ENCODE measurements at regions not wholly inside any gene's neighbourhood (a gene's known extent, or its start where the extent isn't known, plus 50 kb on each side); places are given as distances from the start of the nearest gene placed in this dataset.

DNA sequence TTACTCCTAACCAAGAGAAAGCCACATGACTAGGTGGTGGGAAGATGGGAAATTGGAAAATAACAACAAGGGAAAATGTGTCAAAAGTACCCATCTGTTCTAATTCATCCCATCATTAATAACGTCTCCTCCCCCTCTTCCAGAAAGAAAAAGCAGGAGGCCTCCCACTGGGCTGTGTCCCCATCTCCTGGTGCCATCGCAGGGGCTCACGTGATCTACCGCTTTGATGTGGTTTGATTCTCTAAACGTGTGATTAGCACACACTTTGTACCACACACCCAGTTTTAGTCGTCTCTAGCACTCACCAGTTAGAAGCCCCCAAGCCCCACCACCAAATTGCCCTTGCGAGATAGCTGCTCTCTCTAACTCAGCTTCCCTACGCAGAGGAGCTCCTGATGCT, 353.6 kb downstream of the RRAGC start:
- no peaks in the 10 kb centered on the region for H3K9me3 ChIP-seq (ENCODE audit: low read length)
- H4K20me1 ChIP-seq (ENCODE audit: insufficient read depth): no peaks in the 10 kb centered on the region
- H3K79me2 ChIP-seq (replicated peaks; ENCODE audit: insufficient read depth, low read length): no peaks in the 10 kb centered on the region
- H3K4me3 ChIP-seq (ENCODE audit: low read length): no peak overlapping the region
- H3K36me3 ChIP-seq (ENCODE audit: insufficient read depth, low read length): no peaks in the 10 kb centered on the region
- no peaks in the 10 kb centered on the region for H3F3A ChIP-seq (ENCODE audit: insufficient read depth, low read length, poor library complexity, severe bottlenecking)
- no peak overlapping the region for H3K4me2 ChIP-seq (ENCODE audit: low read length)
- peak overlapping the region; percentile 14 for H3K9ac ChIP-seq (ENCODE audit: low read length)
- TF ChIP-seq SMC3 (conservative IDR thresholded peaks at IDR 0.05; ENCODE audit: poor library complexity): peak; percentile 19
- no peak for TF ChIP-seq EZH2 (IDR thresholded peaks at IDR 0.05; ENCODE audit: borderline replicate concordance, insufficient read depth, low read length, poor library complexity, severe bottlenecking)
- TF ChIP-seq MXI1 (conservative IDR thresholded peaks at IDR 0.05; ENCODE audit: poor library complexity, severe bottlenecking): no peak
- TF ChIP-seq, protein P1, sequence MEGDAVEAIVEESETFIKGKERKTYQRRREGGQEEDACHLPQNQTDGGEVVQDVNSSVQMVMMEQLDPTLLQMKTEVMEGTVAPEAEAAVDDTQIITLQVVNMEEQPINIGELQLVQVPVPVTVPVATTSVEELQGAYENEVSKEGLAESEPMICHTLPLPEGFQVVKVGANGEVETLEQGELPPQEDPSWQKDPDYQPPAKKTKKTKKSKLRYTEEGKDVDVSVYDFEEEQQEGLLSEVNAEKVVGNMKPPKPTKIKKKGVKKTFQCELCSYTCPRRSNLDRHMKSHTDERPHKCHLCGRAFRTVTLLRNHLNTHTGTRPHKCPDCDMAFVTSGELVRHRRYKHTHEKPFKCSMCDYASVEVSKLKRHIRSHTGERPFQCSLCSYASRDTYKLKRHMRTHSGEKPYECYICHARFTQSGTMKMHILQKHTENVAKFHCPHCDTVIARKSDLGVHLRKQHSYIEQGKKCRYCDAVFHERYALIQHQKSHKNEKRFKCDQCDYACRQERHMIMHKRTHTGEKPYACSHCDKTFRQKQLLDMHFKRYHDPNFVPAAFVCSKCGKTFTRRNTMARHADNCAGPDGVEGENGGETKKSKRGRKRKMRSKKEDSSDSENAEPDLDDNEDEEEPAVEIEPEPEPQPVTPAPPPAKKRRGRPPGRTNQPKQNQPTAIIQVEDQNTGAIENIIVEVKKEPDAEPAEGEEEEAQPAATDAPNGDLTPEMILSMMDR (IDR thresholded peaks at IDR 0.05; ENCODE audit: poor library complexity, severe bottlenecking): no peak
- no peak for TF ChIP-seq RAD21 (conservative IDR thresholded peaks at IDR 0.05)
- TF ChIP-seq TAF1 (IDR thresholded peaks at IDR 0.05; ENCODE audit: low read depth): no peak
- H3K9me2 ChIP-seq (ENCODE audit: insufficient read depth, low read length): no peaks in the 10 kb centered on the region
- no peaks in the 10 kb centered on the region for H3K27me3 ChIP-seq (ENCODE audit: insufficient read depth, low read depth, low read length)
- no peak overlapping the region for H2AFZ ChIP-seq (ENCODE audit: low read depth, low read length)
- peak overlapping the region; percentile 35 for H3K27ac ChIP-seq (ENCODE audit: low read length)

DNA sequence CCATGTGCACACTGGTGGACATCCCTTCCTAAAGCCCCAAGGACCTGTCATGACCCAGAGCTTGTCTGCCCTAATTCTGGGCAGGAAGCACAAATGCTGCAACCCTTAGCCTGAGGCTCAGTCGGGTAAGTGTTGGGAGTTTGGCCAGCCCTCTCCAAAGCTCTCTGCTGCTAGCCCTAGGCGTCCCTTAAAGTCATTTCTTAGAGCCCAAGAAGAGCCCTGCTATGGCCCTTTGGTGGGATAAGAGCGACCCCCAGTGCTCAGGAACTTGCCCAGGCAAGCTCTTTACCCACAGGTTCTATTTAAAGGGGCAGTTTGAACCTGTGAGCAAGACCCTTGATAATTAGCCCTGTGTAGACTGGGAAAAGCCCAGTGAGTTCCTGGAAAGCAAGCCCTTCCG, 356.8 kb downstream of the RRAGC start:
- no peaks in the 10 kb centered on the region for H3K9me3 ChIP-seq (ENCODE audit: low read length)
- H3K27ac ChIP-seq (ENCODE audit: low read length): no peak overlapping the region
- H3K36me3 ChIP-seq (ENCODE audit: insufficient read depth, low read length): no peaks in the 10 kb centered on the region
- no peak overlapping the region for H3K9ac ChIP-seq (ENCODE audit: low read length)
- H3K27me3 ChIP-seq (ENCODE audit: insufficient read depth, low read depth, low read length): no peaks in the 10 kb centered on the region
- no peak overlapping the region for H3K4me3 ChIP-seq (ENCODE audit: low read length)
- H3F3A ChIP-seq (ENCODE audit: insufficient read depth, low read length, poor library complexity, severe bottlenecking): no peaks in the 10 kb centered on the region
- H4K20me1 ChIP-seq (ENCODE audit: insufficient read depth): no peaks in the 10 kb centered on the region
- no peak overlapping the region for H3K4me2 ChIP-seq (ENCODE audit: low read length)
- no peaks in the 10 kb centered on the region for H3K79me2 ChIP-seq (replicated peaks; ENCODE audit: insufficient read depth, low read length)
- H3K9me2 ChIP-seq (ENCODE audit: insufficient read depth, low read length): no peaks in the 10 kb centered on the region
- H2AFZ ChIP-seq (ENCODE audit: low read depth, low read length): no peak overlapping the region
- no peak for TF ChIP-seq MXI1 (conservative IDR thresholded peaks at IDR 0.05; ENCODE audit: poor library complexity, severe bottlenecking)
- TF ChIP-seq, protein P2, sequence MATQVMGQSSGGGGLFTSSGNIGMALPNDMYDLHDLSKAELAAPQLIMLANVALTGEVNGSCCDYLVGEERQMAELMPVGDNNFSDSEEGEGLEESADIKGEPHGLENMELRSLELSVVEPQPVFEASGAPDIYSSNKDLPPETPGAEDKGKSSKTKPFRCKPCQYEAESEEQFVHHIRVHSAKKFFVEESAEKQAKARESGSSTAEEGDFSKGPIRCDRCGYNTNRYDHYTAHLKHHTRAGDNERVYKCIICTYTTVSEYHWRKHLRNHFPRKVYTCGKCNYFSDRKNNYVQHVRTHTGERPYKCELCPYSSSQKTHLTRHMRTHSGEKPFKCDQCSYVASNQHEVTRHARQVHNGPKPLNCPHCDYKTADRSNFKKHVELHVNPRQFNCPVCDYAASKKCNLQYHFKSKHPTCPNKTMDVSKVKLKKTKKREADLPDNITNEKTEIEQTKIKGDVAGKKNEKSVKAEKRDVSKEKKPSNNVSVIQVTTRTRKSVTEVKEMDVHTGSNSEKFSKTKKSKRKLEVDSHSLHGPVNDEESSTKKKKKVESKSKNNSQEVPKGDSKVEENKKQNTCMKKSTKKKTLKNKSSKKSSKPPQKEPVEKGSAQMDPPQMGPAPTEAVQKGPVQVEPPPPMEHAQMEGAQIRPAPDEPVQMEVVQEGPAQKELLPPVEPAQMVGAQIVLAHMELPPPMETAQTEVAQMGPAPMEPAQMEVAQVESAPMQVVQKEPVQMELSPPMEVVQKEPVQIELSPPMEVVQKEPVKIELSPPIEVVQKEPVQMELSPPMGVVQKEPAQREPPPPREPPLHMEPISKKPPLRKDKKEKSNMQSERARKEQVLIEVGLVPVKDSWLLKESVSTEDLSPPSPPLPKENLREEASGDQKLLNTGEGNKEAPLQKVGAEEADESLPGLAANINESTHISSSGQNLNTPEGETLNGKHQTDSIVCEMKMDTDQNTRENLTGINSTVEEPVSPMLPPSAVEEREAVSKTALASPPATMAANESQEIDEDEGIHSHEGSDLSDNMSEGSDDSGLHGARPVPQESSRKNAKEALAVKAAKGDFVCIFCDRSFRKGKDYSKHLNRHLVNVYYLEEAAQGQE (IDR thresholded peaks at IDR 0.05; ENCODE audit: borderline replicate concordance): no peak
- peak; percentile 31 for TF ChIP-seq RAD21 (conservative IDR thresholded peaks at IDR 0.05)
- no peak for TF ChIP-seq SMC3 (conservative IDR thresholded peaks at IDR 0.05; ENCODE audit: poor library complexity)
- TF ChIP-seq TAF1 (IDR thresholded peaks at IDR 0.05; ENCODE audit: low read depth): no peak
- TF ChIP-seq EZH2 (IDR thresholded peaks at IDR 0.05; ENCODE audit: borderline replicate concordance, insufficient read depth, low read length, poor library complexity, severe bottlenecking): no peak
- TF ChIP-seq, protein P1 (IDR thresholded peaks at IDR 0.05; ENCODE audit: poor library complexity, severe bottlenecking): peak; percentile 25
- no peak for TF ChIP-seq POLR2AphosphoS5 (IDR thresholded peaks at IDR 0.05)
- TF ChIP-seq EP300 (conservative IDR thresholded peaks at IDR 0.05; ENCODE audit: poor library complexity, severe bottlenecking): no peak

All from neural cell (in vitro differentiated cells).